ENCODE measurements at regions not wholly inside any gene's neighbourhood (a gene's known extent, or its start where the extent isn't known, plus 50 kb on each side); places are given as distances from the start of the nearest gene placed in this dataset.

GRCh38 chr5:125501396-125501795 lies 755.0 kb upstream of the ZNF608 start (continued):
- TF ChIP-seq, protein P1, sequence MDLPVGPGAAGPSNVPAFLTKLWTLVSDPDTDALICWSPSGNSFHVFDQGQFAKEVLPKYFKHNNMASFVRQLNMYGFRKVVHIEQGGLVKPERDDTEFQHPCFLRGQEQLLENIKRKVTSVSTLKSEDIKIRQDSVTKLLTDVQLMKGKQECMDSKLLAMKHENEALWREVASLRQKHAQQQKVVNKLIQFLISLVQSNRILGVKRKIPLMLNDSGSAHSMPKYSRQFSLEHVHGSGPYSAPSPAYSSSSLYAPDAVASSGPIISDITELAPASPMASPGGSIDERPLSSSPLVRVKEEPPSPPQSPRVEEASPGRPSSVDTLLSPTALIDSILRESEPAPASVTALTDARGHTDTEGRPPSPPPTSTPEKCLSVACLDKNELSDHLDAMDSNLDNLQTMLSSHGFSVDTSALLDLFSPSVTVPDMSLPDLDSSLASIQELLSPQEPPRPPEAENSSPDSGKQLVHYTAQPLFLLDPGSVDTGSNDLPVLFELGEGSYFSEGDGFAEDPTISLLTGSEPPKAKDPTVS (IDR thresholded peaks at IDR 0.05; ENCODE audit: low read depth, low read length): no peak
- no peak for TF ChIP-seq MLLT1 (IDR thresholded peaks at IDR 0.05)
- TF ChIP-seq ZNF207 (IDR thresholded peaks at IDR 0.05; ENCODE audit: borderline replicate concordance): no peak
- TF ChIP-seq IKZF1 (conservative IDR thresholded peaks at IDR 0.05): no peak
- no peak for TF ChIP-seq NFXL1 (IDR thresholded peaks at IDR 0.05; ENCODE audit: borderline replicate concordance)
- TF ChIP-seq FOS (IDR thresholded peaks at IDR 0.05; ENCODE audit: borderline replicate concordance, extremely low read depth, insufficient read length): no peak

GRCh38 chr5:125503946-125504345 lies 757.5 kb upstream of the ZNF608 start:
- no peak for ATAC-seq
- Histone ChIP-seq H3K4me1 (ENCODE audit: control insufficient read depth, insufficient read depth, low read length) (no peaks in the 10 kb centered on the region), H3K9me3 (replicated peaks; ENCODE audit: control insufficient read depth, insufficient read depth, low read length) (no peaks in the 10 kb centered on the region; the same call in 2 of the 3 replicates), H3K4me3 (no peak overlapping the region), H3K4me2 (ENCODE audit: control insufficient read depth, insufficient read depth) (no peak overlapping the region), H3K36me3 (ENCODE audit: control insufficient read depth in 2 of 2, insufficient read depth in 2 of 2, low read length in 1 of 2) (no peaks in the 10 kb centered on the region), H2AFZ (ENCODE audit: control insufficient read depth, low read depth, low read length) (no peak overlapping the region), H3K27me3 (replicated peaks in 1 of 2; ENCODE audit: control insufficient read depth in 2 of 2, insufficient read depth in 2 of 2, low read length in 1 of 2) (no peaks in the 10 kb centered on the region), H3K27ac (ENCODE audit: control insufficient read depth, insufficient read depth) (no peak overlapping the region), H4K20me1 (ENCODE audit: control insufficient read depth, insufficient read depth) (no peaks in the 10 kb centered on the region), H3K9ac (ENCODE audit: control insufficient read depth, insufficient read depth, low read length) (no peak overlapping the region), H3K79me2 (ENCODE audit: control insufficient read depth, insufficient read depth, low read length) (no peaks in the 10 kb centered on the region)
- SMC1A ChIA-PET (ENCODE audit: uncharacterized antibody, unreplicated experiment): no interaction called here
- TF ChIP-seq JUND (IDR thresholded peaks at IDR 0.05; ENCODE audit: low read depth, low read length) (no peak), MYC (IDR thresholded peaks at IDR 0.05; ENCODE audit: insufficient read depth, insufficient read length, insufficient replicate concordance, low read length, severe bottlenecking) (no peak), RELA (IDR thresholded peaks at IDR 0.05; ENCODE audit: borderline replicate concordance, partially characterized antibody) (no peak), HDAC6 (IDR thresholded peaks at IDR 0.05; ENCODE audit: unreplicated experiment) (no peak), CHD1 (IDR thresholded peaks at IDR 0.05; ENCODE audit: low read depth, low read length) (no peak), EGR1 (IDR thresholded peaks at IDR 0.05; ENCODE audit: borderline replicate concordance in 1 of 2, low read depth in 2 of 2, low read length in 2 of 2) (no peak)
- POLR2A ChIA-PET: no interaction called here
- DNase-seq (ENCODE audit: low read depth, low spot score): no peak
- in situ Hi-C loops (cut with MboI) (no loop called here), intact Hi-C loops (cut with micrococcal nuclease; ENCODE audit: unreplicated experiment) (no loop called here)
- no peak for FAIRE-seq
- WGBS (ENCODE audit: insufficient coverage, insufficient replicate concordance, low lambda C conversion rate, missing lambda C conversion rate): 49% methylated on average over 5 of the region's 5 CpGs
- BruUV-seq (replicated peaks): no TSS peak
- CTCF ChIA-PET: no interaction called here
- RAD21 ChIA-PET (ENCODE audit: unreplicated experiment): no interaction called here

Measured in GM12878 (cell line).